Natural killer cell treated with Interleukin-12 subunit alpha and Interleukin-12 subunit beta and Interleukin-15 and Interleukin-18, amount 100 ng/mL, for 72 hours (primary cell): ENCODE measurements at regions not wholly inside any gene's neighbourhood (a gene's known extent, or its start where the extent isn't known, plus 50 kb on each side); places are given as distances from the start of the nearest gene placed in this dataset.

Experiments used
- ATAC-seq, 2 donors: fragments of 150-1000 bp; cut with Tn5 transposase in 1 of 2; sonication (Bioruptor Pico), chemical (Tn5 transposase) in 1 of 2; 2 replicates each; pipeline ENCODE4 v1.10.0; 2021
- DNase-seq: peaks from one replicate; pipeline ENCODE4 v3.0.0; 2022; ENCODE audit warnings: low spot score
- H3K27ac Mint-ChIP-seq, 2 donors: 1 replicate in 1 of 2; 2 replicates in 1 of 2; pipeline ENCODE4 v1.8.0; 2022; ENCODE audit warnings: mixed read lengths in 2 of 2, mild to moderate bottlenecking in 1 of 2, moderate library complexity in 1 of 2
- H3K27me3 Mint-ChIP-seq, 2 donors: 1 replicate in 1 of 2; 2 replicates in 1 of 2; pipeline ENCODE4 v1.8.0; 2022; ENCODE audit warnings: mixed read lengths in 2 of 2
- H3K36me3 Mint-ChIP-seq: one replicate; pipeline ENCODE4 v1.8.0; 2022; ENCODE audit warnings: mixed read lengths
- H3K4me1 Mint-ChIP-seq, 2 donors: 1 replicate in 1 of 2; 2 replicates in 1 of 2; pipeline ENCODE4 v1.8.0; 2022; ENCODE audit warnings: low read depth in 2 of 2, mixed read lengths in 2 of 2, mild to moderate bottlenecking in 1 of 2
- H3K4me3 Mint-ChIP-seq: one replicate; pipeline ENCODE4 v1.8.0; 2022; ENCODE audit warnings: mixed read lengths
- H3K9me3 Mint-ChIP-seq: 2 replicates; pipeline ENCODE4 v1.8.0; 2022; ENCODE audit warnings: mixed read lengths

DNA sequence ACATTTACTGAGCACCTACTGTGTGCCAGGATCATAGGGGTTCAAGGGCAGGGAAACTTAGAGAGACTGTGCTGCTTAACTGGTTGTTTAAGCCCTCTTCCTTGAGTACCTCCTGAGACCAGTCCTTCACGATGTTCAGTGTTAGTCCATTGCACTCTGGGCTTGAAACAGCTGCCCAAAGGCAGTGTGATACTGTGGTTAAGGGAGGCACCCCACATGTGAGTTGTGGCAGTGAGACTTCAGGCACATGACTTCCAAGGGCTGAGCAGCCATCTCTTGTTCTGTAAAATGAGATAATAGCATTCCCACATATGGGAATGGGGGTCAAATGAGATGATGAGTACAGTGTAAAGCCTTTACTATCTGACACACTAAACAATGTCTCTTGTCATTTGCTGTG, 75.1 kb downstream of the LINGO1 start:
- H3K27me3 Mint-ChIP-seq, result peaks cover 9 to 16% of the 10 kb centered on the region in 2 donors
- DNase-seq (no peak), ATAC-seq (no peak)
- no peaks in the 10 kb centered on the region for H3K4me1 Mint-ChIP-seq
- no peak overlapping the region for H3K27ac Mint-ChIP-seq
- no peak overlapping the region for H3K4me3 Mint-ChIP-seq
- H3K36me3 Mint-ChIP-seq, result no peaks in the 10 kb centered on the region
- no peaks in the 10 kb centered on the region for H3K9me3 Mint-ChIP-seq

DNA sequence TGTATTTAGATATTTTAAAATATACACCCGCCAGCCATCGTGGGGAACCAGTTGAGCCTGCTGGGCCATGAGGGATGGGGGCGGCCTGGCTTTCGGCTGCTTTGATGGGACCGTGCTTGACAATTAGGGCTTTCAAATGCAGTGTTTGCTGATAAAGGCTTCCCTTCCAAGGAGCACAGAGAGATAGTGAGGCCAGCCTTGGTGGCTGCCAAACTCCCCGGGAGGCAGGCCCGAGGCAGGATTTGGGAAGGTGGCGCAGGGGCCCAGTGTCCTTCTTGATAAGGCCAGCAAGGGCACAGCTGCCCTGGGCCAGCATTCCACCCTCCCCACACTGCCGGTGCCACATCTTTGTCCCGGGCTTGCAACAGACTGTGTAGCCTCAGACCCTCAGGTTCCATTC, 75.6 kb downstream of the LINGO1 start:
- Mint-ChIP-seq H3K27ac (no peak overlapping the region), H3K4me3 (no peak overlapping the region), H3K9me3 (no peaks in the 10 kb centered on the region), H3K4me1 (no peaks in the 10 kb centered on the region), H3K36me3 (no peaks in the 10 kb centered on the region), H3K27me3 (peaks cover 9 to 16% of the 10 kb centered on the region in 2 donors)
- ATAC-seq, result no peak
- DNase-seq, result no peak

DNA sequence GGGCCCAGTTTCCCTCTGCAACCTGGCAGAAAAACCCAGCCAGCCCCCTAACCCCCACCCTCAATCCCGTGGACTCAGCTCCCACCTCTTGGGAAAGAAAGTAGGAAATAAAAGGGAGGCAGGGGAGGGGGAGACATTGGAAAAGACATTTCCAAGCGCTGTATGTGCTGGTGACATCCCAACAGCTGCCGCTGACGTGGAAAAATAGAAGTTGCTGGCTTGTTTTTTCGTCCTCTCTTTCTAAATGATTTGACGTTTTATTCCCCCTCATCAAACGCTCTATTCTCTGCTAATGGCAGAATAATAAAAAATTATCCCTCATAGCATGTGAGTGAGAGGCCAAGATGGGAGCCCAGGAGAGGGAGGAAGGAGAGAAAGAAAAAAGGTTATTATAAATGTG, 76.1 kb downstream of the LINGO1 start:
- no peak for DNase-seq
- Mint-ChIP-seq H3K9me3 (no peaks in the 10 kb centered on the region), H3K27me3 (peaks cover 9 to 16% of the 10 kb centered on the region in 2 donors), H3K4me3 (no peak overlapping the region), H3K36me3 (no peaks in the 10 kb centered on the region), H3K4me1 (no peaks in the 10 kb centered on the region), H3K27ac (no peak overlapping the region)
- ATAC-seq, result no peak

DNA sequence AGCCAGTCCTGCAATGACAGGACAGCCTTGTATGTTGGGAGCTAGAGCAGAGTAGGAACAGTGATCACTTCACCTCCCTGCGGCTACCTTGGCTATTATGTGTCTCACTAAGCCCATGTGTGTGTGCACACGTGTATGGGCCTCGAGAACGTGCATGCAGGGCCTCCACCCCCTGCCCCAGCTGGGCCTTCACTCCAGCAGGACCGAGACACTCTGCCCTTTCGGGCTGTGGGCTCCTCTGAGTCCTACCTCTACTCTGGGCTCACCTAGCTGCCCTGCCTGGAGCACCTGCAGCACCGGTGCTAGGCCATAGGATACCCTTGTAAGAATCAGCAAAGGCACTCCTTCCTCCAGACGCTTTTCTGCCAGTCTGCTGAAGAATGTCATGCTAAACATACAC, 77.5 kb downstream of the LINGO1 start:
- H3K4me3 Mint-ChIP-seq, result no peak overlapping the region
- H3K27me3 Mint-ChIP-seq, result peaks cover 9 to 10% of the 10 kb centered on the region in 2 donors
- no peak overlapping the region for H3K27ac Mint-ChIP-seq
- DNase-seq (no peak), ATAC-seq (no peak)
- H3K4me1 Mint-ChIP-seq, result no peaks in the 10 kb centered on the region
- no peaks in the 10 kb centered on the region for H3K9me3 Mint-ChIP-seq
- H3K36me3 Mint-ChIP-seq, result no peaks in the 10 kb centered on the region

DNA sequence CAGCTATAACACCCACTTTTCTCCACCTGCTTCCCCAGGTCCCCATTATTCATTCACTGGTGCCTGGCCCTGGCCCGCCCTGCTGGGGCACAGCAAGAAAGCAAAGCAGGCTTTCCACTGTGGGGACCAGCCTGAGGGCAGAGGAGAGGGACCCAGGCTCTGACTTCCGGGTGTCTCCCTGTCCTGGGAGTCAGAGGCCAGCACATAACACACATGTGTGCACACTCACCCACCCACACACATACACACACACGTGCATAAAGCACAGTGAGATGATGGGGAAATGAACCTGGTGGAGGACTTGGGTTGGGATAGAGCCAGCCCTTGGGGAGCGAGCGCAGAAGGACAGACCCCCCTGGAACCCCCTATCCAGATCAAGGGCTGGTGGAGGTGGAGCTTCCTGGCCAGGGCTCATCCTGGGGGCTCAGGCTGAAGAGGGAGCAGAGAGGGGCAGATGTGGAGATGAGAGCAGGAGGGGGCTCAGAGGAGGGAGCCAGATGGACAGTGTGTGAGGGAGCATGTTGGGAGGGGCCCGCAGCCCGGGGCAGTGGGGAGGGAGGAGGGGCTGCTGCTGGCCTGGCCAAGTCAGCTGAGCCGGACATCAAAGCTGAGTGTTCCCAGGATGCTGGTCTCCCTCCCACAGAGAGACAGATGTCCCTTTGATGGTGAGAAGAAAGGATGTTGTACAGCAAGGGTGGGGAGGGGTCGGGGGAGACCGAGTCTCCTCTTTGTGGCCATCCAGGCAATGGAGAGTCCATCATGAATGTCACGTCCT, 78.2 kb downstream of the LINGO1 start:
- no peaks in the 10 kb centered on the region for H3K4me1 Mint-ChIP-seq
- no peak overlapping the region for H3K27ac Mint-ChIP-seq
- DNase-seq (no peak), ATAC-seq (no peak)
- no peaks in the 10 kb centered on the region for H3K9me3 Mint-ChIP-seq
- H3K27me3 Mint-ChIP-seq, result peaks cover 2 to 3% of the 10 kb centered on the region in 2 donors
- no peaks in the 10 kb centered on the region for H3K36me3 Mint-ChIP-seq
- no peak overlapping the region for H3K4me3 Mint-ChIP-seq

DNA sequence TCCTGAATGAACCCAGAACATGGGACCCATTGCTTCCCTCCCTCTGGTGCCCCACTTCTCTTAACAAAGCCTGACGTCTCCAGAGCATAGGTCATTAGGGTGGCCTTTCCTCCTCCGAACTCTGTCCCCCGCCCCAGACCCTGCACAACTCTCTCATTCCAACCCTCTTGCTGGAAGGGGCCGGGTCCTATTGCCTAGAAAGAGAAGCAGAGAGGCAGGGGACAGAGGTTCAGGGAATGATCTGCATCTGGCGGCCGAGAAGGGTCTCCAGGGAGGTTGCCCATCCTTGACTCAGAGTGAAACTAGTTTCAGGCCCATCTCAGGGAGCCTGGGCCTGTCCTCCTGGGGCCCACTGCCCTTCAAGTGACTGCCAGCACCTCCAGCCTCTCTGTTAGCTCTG, 79.0 kb downstream of the LINGO1 start:
- DNase-seq (no peak), ATAC-seq (no peak)
- peaks cover 0 to 3% of the 10 kb centered on the region in 2 donors for H3K27me3 Mint-ChIP-seq
- no peaks in the 10 kb centered on the region for H3K9me3 Mint-ChIP-seq
- no peaks in the 10 kb centered on the region for H3K36me3 Mint-ChIP-seq
- no peak overlapping the region for H3K27ac Mint-ChIP-seq
- H3K4me3 Mint-ChIP-seq, result no peak overlapping the region
- H3K4me1 Mint-ChIP-seq, result peaks cover 0 to 3% of the 10 kb centered on the region in 2 donors

DNA sequence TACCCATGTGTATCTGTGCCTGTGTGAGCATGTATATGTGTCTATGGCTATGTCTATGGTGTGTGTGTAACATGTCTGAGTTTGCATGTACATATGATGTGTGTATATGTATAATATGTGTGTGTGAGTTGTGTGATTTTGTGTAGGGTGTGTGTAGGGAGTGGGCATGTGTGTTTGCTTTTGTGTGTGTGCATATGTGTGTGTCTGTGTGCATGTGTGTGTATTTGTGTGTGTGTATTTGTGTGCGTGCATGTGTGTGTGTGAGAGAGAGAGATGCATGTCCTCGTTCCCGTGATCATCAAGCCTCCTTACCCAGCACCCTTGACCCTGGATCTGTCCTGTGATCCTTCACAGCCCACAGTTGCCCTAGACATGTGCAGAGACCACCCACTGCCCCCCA, 79.5 kb downstream of the LINGO1 start:
- Mint-ChIP-seq H3K9me3 (no peaks in the 10 kb centered on the region), H3K4me1 (peaks cover 0 to 4% of the 10 kb centered on the region in 2 donors), H3K36me3 (no peaks in the 10 kb centered on the region), H3K4me3 (no peak overlapping the region), H3K27me3 (no peaks in the 10 kb centered on the region), H3K27ac (no peak overlapping the region)
- no peak for DNase-seq
- ATAC-seq, result no peak

DNA sequence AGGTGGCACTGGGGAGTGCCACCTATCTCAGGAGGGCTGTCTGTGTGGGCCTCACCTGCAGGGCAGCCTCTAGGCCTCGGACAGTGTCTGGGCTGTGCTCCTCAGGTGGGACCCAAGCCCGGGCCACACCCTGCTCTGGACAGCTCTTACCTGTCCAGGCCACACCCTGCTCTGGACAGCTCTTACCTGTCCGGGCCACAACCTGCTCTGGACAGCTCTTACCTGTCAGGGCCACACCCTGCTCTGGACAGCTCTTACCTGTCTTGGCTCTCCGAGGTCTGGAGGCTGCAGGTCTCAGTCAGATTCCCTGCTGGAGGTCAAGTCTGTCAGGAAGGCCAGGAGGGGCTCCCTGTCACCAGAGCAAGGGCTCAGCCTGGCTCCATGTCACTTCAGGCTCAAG, 80.6 kb downstream of the LINGO1 start:
- Mint-ChIP-seq H3K4me1 (peaks cover 0 to 7% of the 10 kb centered on the region in 2 donors), H3K9me3 (no peaks in the 10 kb centered on the region), H3K4me3 (no peak overlapping the region), H3K27ac (no peak overlapping the region), H3K36me3 (no peaks in the 10 kb centered on the region), H3K27me3 (no peaks in the 10 kb centered on the region)
- ATAC-seq, result no peak
- no peak for DNase-seq

DNA sequence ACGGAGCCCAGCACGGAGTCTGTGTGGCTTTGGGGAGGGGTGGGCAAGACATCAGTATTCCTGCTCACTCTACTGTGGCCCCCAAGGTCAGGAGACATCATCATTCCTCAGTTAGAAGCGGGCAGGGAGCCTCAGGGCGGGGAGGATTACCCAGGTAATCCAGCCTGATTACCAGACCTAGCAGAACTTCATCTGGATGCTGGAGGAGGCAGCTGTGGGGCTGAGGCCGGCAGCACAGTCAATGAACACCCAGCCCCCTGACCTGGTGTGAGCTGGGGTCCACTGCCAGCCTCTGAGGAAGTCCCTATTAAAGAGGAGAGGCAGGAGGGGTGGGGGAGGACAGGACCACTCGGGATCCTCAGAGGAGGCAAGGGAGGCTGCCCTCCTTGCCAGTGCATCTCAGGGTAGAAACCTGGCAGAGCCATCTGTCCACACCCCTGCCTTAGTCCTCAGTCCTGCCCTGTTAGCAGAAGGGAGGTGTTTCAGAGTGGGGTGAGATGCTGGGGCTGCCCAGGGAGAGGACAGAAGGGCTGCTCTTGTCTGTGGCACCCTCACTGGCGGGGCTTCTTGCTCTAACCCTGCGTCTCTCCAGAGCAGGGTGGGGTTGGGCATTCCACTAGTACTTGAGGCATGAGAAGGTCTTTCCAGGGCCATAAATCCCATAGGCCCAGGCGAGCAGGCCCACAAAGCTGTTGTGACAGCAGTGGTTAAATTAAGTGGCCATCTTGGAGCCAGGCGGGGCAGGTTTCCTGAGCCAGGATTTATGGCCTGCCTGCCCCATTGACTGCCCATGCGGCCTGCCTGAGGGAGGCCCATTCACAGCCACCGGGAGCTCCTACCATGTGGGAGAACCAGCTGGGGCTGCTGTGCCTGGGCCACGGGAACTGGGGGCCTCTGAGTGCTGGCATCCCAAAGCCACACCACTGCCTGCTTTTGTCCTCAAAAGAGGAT, 82.1 kb downstream of the LINGO1 start:
- ATAC-seq (no peak), DNase-seq (no peak)
- Mint-ChIP-seq H3K27me3 (peaks cover 0 to under 1% of the 10 kb centered on the region in 2 donors), H3K27ac (no peak overlapping the region), H3K4me1 (peaks cover 0 to 7% of the 10 kb centered on the region in 2 donors), H3K9me3 (no peaks in the 10 kb centered on the region), H3K36me3 (no peaks in the 10 kb centered on the region), H3K4me3 (no peak overlapping the region)

DNA sequence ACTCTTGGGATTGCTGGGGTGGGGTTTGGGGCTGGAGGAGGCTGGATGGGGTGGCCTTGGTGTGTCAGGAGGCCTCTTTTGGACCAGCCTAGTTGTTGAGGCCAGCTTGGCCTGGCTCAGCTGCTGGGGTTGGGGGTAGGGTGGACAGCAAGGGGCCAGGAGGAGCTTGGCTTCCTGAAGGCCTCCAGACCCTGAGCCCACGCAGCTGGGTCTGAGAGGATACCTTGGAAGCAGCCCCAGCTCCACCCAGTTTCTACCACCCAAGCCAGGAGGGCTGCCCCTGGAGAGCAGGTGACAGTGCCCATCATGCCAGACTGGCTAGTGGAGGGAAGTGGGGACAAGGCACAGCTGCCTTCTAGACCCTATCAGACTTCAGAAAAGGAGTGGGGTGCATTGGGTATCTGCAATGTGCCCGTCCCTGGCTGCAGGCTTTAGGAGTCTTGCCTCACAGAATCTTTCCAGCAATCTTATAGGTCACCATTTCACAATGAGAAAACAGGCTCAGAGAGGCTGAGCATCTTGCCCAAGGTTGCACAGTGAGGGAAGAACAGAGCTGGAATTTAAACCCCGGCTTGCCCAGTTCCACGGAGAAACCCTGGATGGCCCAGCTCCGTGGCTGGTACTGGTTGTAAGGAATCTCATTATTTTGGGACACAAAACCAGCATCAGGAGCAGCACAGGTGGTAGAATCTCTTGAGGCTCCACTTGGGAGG, 83.0 kb downstream of the LINGO1 start:
- H3K27me3 Mint-ChIP-seq, result peaks cover 0 to 2% of the 10 kb centered on the region in 2 donors
- H3K4me1 Mint-ChIP-seq, result peaks cover 0 to 7% of the 10 kb centered on the region in 2 donors
- no peaks in the 10 kb centered on the region for H3K36me3 Mint-ChIP-seq
- DNase-seq, result no peak
- H3K4me3 Mint-ChIP-seq, result no peak overlapping the region
- H3K27ac Mint-ChIP-seq, result no peak overlapping the region
- H3K9me3 Mint-ChIP-seq, result no peaks in the 10 kb centered on the region
- ATAC-seq, result no peak

DNA sequence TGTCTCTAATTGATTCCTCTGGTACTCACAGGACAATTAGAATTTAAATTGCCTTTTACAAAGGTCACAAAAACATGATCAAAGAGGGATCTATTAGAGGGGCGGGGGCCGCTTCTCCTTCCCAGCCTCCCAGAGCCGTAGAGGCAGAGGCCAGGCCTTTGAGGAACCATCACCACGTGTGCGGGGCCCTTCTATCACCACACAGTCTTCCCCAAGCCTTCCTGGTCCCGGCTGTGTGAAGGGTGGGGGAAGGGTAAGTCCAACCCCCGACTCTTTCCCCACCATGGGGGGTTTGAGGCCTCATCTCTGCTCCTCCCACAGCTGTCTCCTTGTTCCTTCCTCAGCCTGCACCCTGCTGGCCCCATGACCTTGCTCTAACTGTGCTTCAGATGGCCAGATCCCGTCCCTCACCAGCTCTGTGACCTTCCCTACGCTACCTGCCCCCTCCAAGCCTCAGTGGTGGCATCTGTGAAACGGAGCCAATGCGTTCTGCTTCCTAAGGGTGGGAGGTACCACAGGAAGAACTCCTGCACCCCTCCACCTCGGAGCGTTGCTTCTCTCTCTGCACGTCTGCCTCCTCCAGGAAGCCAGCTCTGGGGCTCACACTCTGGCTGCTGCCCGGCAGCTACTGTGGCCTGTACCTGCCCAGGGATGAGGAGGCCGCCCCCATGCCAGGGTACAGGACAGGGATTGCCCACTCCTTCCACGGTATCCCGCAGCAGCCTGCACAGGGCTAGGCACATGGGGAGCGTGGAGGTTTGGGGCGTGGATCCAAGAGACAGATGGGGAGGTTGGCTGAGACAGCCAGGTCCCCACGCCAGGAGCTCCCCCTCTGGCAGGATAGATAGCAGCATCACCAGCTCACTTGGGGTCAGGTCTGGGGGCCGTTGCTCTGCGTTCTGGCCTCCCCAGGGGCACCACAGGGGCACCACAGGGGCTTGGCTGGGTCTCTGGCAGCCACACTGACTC, 83.8 kb downstream of the LINGO1 start:
- Mint-ChIP-seq H3K4me1 (peaks cover 0 to 7% of the 10 kb centered on the region in 2 donors), H3K9me3 (no peaks in the 10 kb centered on the region), H3K36me3 (no peaks in the 10 kb centered on the region), H3K27ac (peak overlapping the region in 1 of 2 donors; percentile 73), H3K27me3 (peaks cover 0 to 2% of the 10 kb centered on the region in 2 donors), H3K4me3 (no peak overlapping the region)
- ATAC-seq, result no peak
- no peak for DNase-seq

DNA sequence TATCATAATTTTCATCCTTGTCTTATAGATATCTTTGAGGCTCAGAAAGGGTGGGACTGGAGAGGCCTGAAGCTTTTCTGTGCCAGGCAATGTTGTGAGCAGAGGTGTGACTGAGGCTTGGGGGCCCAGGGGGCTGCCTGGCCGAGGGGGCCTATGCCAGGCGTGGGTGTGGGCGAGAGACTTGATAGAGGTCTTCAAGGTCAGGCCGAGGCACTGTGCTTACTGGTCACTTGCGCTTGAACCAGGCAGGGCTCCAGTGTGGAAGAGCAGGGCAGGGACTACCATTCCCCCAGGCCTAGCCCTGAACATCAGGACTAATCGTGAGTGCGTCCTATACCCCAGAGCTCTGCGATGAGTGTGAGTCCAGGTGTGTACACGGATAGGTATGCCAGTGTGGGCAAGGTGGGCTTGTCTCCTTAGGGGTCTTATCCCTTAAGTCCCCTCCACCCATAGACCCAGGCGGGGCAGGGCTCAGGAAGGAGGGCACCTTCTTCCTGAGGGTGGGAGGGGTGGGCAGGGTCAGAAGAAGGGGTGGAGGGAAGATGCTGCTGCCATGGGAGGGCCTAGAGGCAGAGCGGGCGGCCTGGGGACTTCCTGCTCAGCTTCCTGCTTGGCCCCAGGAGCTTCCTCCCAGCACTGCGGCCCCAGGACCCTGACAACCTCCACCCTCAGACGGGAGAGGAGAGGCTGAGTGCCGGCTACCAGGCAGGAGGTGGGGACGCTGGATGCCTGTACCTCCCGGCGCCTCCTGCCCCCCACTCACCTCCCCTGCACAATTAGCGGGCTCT, 84.7 kb downstream of the LINGO1 start:
- DNase-seq (no peak), ATAC-seq (no peak)
- Mint-ChIP-seq H3K27ac (peak overlapping the region in 1 of 2 donors; percentile 73), H3K36me3 (no peaks in the 10 kb centered on the region), H3K4me3 (no peak overlapping the region), H3K27me3 (peaks cover 0 to 2% of the 10 kb centered on the region in 2 donors), H3K4me1 (peaks cover 0 to 11% of the 10 kb centered on the region in 2 donors), H3K9me3 (no peaks in the 10 kb centered on the region)
